Posterior cingulate gyrus (tissue), 11 donors: ENCODE measurements at regions not wholly inside any gene's neighbourhood (a gene's known extent, or its start where the extent isn't known, plus 50 kb on each side); places are given as distances from the start of the nearest gene placed in this dataset.
"Not testable (repeated sequence)": the region's sequence is repeated elsewhere in the genome, so short reads cannot be mapped to it uniquely, and the experiment has no call there.

Experiments used
- DNase-seq, 10 donors: peaks; one replicate each; pipeline versions ENCODE4 v3.0.0 to v3.0.0-alpha.2; 2020 to 2021; ENCODE audit warnings: mixed read lengths in 3 of 10
- intact Hi-C: fragments of 100-400 bp; cut with DNase I; formaldehyde crosslinking; loops from one replicate; pipeline ENCODE4 v1.15.1; 2023

GRCh38 chr2:234705108-234705507, 208.2 kb upstream of the ARL4C start:
- intact Hi-C loops: no loop called here
- no peak for DNase-seq

DNA sequence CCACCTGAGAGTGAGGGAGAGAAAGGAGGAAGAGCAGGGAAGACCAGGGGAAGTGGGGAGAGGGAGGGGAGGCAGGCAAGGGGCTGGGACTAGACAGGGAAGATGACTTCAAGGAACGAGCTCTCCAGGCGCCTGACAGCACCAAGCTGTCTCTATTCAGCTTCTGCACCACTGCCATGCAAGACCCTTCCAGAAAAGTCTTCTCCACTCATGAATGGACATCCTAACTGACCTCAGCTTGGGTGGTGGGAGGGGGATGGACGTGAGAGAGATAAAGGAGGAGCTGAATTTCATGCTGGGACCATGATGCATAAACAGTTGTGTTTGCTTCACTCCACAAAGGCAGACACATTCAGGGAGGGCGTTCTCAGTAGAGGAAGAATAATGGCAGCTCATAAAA, 206.4 kb upstream of the ARL4C start:
- peak in 1 of 10 donors; percentile 48 for DNase-seq
- intact Hi-C loops: no loop called here

DNA sequence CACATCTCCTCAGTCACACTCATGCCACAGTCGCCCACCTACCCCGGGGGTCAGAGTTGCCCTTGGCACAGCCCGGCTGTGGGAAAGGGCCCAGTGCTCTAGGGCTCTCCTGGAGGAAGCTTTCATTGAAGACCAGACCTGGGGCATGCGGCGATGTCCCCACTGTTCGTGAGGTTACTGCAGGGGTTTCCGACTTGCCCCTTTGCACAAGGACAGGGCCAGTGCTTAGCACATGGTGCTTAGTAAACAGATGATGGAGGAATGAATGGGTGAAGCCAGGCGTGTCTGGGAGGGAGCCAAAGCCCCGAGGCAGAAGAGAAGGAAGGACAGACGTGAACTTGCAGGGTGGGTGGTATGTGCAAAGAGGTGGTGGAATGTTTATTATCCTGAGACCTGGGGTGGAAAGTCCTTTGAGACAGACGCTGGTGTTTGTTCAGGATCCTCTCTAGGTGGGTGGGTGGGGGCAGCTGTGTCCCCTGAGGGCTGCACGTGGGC, 205.9 kb upstream of the ARL4C start:
- intact Hi-C loops: no loop called here

DNA sequence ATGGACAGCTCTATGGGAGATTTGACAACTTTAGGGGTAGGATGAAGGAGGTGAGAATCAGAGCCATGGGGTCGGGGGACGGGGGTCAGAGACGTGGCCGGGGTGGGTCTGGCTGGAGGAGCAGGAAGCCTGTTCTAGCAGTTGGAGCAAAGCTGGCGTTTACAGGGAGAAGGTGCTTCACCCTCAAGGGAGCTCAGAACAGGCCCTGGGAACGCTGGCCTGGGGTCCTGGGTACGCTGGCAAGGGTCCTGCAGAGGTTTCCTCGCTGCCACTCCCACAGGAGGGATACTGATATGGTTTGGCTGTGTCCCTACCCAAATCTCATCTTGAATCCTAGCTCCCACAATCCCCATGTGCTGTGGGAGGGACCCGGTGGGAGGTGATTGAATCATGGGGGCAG, 205.0 kb upstream of the ARL4C start:
- peak in 1 of 10 donors; percentile 51 for DNase-seq
- intact Hi-C loops: no loop called here

More for the DNA sequence above, 205.9 kb upstream of the ARL4C start:
- DNase-seq: peak in 1 of 10 donors; percentile 73

DNA sequence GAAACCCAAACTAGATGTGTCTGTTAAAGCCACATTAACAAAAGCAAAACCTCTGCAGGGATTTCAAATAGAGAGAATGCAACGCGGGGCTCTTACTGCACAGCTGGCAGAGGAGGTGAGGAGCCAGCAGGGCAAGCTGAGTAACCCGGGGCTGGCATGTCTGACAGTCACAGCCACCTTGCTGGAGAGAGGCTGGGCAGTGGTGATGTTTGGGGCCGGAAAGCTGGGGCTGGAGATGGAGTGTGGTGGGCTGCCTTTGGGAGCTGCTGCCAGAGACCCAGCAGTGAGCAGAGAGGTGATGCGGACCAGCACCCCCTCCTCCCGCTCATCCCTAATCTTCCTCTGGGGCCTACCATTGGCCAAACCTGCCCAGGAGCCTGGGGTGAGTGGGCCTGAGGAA, 204.5 kb upstream of the ARL4C start:
- intact Hi-C loops: no loop called here
- peak in 1 of 10 donors; percentile 60 for DNase-seq

DNA sequence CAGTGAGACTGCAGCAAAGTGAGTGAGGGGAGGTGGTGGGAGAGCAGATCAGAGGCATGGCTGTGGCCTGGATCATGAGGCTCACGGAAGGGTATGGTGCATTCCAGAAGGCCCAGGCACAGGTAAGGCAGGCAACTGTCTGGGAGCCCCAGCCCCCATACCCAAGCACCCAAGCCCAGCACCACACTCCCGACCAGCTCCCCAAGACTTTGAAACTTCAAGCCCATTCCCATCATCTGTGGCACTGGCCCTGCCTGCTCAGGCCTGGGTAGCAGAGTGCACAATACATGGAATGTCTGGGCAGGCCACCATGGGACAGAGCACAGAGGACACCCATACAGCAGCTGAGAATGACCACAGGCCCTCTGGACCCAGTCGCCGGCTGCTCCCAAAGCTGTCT, 202.6 kb upstream of the ARL4C start:
- intact Hi-C loops: no loop called here
- peak in 1 of 10 donors; percentile 43 for DNase-seq

- intact Hi-C loops: not testable (repeated sequence)
- DNase-seq: peak in 1 of 10 donors; percentile 50
These were observed 200.5 kb upstream of the ARL4C start for GRCh38 chr2:234697300-234697876.

- DNase-seq: no peak
- intact Hi-C loops: no loop called here
These were observed 199.1 kb upstream of the ARL4C start for GRCh38 chr2:234695981-234696380.

GRCh38 chr2:234694244-234695013, 197.5 kb upstream of the ARL4C start:
- DNase-seq: no peak
- intact Hi-C loops: no loop called here

- intact Hi-C loops, DNase-seq: not testable (repeated sequence)
These were observed 196.9 kb upstream of the ARL4C start for GRCh38 chr2:234693681-234694190.

DNA sequence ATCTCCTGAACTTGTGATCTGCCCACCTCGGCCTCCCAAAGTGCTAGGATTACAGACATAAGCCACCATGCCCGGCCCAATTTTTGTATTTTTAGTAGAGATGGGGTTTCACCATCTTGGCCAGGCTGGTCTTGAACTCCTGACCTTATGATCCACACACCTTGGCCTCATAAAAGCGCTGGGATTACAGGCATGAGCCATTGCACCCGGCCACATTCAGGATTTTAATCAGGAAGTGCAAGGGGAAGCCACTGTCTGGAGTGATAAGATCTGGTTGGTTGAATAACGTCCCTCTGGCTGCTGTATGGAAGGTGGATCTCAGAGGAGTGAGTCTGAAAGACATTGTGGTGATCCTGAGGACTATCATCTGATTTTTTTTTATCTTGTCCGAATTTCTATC, 196.3 kb upstream of the ARL4C start:
- DNase-seq, intact Hi-C loops: not testable (repeated sequence)

- DNase-seq: peak in 2 of 10 donors; percentile 21 to 62
- intact Hi-C loops: no loop called here
These were observed 195.4 kb upstream of the ARL4C start for GRCh38 chr2:234691968-234692955.

DNA sequence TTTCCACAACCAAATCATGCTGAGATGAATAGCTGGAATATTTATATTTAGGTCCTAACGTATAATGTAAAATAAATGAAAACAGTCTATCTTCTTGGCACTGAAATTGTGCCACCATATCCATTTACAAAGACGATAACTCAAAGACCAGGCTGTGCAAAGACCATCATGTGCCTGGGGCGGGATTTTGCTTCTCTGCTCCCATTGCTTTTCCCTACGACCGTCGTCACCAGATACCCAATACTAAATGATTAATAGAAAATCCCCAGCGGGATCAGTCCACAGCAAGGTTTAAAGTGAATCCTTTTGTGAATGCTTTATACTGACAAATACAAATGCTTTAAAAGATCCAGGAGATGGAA, 194.3 kb upstream of the ARL4C start:
- intact Hi-C loops: no loop called here
- DNase-seq: no peak

DNA sequence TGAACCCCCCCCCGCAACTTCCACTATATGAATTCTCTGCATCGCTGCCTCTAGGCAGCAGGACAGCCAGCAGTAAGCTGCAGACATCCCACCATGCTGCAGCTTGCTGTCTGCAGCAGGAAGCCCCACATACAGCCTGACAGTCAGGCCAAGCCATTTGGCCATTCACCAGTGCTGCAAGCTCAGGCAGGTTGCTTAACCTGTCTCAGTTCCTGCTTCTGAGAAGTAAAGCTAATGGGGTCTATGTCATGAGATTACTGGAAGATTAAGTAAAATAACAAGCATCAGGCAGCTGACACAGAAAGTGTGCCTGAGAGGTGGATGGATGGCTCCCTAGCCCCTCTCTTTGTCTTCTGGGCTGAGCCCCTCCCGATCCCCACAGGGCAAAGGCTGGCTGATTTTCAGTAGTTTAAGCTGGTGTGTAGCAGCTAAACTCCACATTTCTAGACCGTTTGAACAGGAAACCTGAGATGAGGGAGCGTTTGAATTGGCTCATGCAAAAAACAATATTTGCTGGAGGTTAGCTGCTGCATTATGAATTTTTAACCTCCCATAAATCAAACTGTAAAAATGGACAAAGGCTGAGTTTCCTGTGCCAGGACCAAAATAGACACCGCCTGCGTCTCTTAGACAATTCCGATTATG, 193.8 kb upstream of the ARL4C start:
- no peak for DNase-seq
- intact Hi-C loops: no loop called here

DNA sequence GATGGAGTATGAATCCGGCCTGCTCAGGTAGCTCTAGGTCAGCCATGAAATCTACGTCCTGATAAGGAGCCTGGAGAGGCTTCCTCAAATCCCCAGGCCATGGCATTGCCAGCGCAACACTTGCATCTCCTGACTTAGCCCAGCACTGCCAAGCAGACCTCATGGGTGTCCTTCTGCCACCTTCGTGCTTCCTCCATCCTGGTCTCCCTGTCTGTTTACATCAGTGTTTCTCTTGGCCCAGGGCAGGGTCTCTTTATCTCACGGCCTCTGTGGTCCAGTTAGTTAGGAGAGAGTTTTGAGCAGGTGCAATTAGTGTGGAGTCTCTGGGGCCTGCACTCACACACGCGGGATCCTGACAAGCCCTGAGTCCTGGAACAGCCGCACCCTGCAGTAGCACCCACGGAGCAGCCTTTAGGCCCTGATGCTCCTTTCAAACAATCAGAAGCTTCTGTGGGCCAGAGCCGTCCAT, 193.1 kb upstream of the ARL4C start:
- intact Hi-C loops: no loop called here
- DNase-seq: peak in 1 of 10 donors; percentile 74

- no peak for DNase-seq
- intact Hi-C loops: no loop called here
These were observed 191.0 kb upstream of the ARL4C start for GRCh38 chr2:234687718-234688475.

GRCh38 chr2:234686088-234686890, 189.4 kb upstream of the ARL4C start:
- intact Hi-C loops: no loop called here
- DNase-seq: no peak

DNA sequence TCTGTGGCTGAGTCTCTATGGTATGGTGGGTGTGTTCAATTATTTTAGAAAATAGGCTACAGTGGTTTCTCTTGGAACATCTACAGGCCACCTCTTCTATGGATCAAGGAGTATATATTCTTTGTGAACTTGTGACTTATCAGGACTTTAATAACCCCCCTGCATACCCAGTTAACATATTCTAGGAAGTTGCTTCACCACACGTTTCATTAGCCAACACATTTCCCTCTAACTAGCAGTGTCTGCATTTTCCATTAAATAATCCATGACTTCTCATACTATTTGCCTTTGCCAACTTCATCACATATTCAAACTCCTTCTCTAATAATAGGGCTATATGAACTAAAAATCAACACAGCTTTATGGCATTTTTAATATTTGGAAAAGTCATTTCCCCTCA, 187.6 kb upstream of the ARL4C start:
- intact Hi-C loops: no loop called here

More for the DNA sequence above, 187.6 kb upstream of the ARL4C start:
- DNase-seq: no peak
